GM19395 (cell line): ENCODE measurements at regions not wholly inside any gene's neighbourhood (a gene's known extent, or its start where the extent isn't known, plus 50 kb on each side); places are given as distances from the start of the nearest gene placed in this dataset.

ENCODE experiments used
- ATAC-seq: cut with Tn5 transposase; IDR thresholded peaks from one replicate; pipeline ENCODE4 v1.9.1; 2021; ENCODE audit warnings: mild to moderate bottlenecking, moderate library complexity; ENCODE audit not compliant: unreplicated experiment

DNA sequence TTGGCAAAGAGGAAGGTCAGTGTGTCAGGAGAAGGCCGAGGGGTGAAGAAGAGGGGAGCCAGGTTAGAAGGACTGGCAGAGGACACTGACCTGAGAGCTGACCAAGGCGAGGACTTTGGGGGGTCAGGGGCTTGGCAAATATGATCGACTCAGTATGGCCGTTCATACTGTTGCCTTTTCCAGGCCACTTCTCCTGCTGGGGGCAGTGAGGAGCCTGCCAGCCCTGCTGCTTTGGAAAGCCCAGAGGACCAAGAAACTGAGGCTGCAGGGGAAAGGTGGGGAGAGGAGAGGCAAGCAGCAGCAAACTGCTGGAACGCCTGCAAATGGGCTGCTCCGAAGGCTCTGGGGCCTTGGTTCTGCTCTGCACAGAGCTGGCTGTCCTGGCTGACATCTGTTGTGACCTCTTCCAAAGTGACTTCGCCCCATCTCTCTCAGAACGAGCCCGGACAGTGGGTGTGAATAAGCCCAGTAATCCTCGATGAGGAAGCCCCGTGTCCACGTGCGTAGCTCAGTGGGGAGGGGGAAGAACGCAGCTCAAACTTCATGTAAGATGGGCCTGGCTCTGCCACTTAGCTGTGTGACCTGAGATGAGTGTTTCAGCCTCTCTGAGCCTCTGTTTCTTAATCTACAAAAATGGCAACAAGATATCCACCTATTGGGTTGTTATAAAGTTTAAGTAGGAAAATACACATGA lies 111.3 kb downstream of the SALL1 start:
- no peak for ATAC-seq

DNA sequence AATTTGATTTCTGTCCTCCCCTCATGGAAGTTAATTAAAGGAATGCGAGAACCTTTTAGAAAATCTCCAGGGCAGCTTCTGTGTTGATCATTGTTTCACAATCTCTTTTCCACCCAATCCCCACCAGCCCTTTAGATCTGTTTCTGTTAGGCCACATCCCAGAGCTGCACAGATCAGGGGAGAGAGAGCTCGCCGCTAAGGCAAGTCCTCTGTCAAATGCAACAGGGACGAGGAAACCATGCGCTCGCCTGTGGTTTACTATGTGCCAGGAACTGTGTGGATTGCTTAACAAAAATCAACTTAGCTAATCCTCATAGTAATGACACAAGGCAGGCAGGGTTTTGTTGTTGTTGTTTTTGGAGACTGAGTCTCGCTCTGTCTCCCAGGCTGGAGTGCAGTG lies 115.4 kb downstream of the SALL1 start:
- ATAC-seq, result no peak

DNA sequence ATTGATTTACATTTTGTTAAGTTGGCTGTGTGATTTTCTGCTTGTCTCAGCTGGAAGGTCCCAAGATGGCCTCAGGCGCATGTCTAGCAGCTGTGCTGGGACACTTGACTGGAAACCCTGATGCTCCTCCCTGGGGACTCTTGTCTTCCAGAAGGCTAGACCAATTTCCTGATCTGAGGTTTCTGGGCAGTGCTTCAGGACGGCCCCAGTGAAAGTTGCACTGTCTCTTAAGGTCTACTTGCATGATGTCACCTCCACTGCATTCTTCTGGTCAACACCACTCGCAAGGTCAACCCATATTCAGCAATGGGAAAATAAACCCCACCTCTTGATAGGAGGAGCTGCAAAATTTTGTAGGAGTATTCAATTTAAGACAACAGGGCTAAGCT lies 116.0 kb downstream of the SALL1 start:
- ATAC-seq, result no peak

DNA sequence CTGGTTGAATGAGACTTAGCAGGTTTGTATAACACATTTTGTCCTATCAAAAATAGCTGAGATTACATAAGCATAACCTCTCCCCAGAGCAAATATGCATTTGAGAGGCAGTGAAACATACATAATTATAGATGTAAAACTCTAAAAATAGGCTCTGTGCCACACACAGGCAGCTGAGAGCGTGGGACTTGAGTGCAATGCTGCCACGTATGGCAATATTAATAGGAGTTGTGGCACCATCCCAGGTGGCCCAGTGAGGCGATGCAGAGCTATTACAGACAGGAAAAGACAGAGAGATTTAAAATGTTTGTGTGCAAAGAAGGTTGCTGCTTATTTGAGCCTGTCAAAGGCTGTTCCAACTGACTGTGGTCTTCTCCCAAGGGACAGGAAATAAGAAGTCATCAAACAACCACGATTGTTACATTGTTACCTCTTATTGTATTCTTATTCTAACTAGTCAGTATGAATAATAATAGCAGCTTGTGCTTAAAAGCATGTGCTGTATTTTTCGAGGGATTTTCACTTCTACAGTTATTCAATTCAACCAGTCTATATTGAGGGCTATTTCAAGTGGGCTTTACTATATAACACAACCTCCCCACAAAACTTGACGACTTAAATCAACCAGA lies 116.5 kb downstream of the SALL1 start:
- no peak for ATAC-seq

DNA sequence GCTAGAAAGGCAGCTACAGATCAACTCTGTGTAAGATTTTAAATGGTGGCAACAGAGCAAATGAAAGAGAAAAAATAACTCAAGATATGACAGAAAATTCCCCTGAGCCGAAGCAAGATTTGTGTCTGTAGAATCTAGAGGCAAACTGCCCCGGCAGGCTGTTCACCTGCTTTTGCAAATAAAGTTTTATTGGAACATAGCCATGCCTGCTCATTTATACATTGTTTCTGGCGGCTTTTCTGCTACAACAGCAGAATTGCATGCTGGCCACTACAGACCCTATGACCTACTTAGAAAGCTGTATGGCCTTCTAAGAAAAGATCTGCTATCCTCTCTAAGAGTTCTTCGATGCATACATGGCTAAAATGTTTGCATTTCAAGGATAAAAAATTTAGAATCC lies 119.5 kb downstream of the SALL1 start:
- ATAC-seq, result no peak

DNA sequence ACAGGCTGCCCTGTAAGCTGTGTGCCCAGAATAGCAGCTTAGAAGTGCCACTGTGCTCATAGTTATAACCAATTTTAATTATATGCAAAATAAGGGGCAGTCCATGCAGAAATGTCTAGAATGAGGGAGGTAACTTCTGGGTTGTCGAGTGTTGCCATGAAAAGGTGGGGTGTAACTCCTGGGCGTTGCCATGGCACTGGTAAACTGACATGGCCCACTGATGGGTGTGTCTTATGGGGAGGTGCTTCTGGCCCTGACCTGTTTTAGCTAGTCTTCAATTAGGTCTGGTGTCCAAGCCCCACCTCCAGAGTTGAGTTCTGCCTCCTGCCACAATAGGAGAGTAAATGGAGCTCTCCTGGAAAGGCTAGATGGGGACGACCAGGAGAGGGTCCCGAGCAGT lies 120.6 kb downstream of the SALL1 start:
- ATAC-seq, result no peak

DNA sequence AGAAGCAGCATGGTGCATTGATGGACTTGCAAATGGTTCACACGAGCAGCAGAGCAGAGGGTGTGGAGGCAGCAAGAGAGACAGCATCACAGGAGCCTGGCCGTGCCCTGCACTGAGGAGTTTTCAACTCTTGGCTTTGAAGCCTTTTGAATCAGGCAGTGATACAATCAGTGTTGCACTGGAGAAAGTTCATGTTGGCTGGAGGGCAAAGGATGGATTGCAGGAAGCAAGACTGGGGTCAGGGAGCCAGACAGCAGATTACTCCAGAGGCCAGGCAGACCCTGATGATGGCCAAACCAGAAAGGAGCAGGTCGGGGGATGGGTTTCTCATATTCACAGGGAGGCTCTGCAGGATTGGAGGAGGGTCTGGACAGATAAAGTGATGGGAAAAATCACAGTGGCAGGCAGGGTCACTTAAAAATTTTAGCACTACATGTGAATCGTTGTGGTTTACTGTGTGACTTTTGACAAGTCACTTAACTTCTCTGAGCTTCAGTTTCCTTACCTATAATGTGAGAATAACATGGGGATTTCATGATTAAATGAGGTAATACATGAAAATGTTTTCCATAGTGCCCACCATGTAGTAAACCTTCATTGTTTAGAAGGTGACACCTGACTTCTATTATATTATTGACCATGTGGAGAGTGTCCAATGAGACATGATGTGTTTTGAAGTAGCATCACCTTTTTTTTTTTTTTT lies 125.3 kb downstream of the SALL1 start:
- no peak for ATAC-seq

DNA sequence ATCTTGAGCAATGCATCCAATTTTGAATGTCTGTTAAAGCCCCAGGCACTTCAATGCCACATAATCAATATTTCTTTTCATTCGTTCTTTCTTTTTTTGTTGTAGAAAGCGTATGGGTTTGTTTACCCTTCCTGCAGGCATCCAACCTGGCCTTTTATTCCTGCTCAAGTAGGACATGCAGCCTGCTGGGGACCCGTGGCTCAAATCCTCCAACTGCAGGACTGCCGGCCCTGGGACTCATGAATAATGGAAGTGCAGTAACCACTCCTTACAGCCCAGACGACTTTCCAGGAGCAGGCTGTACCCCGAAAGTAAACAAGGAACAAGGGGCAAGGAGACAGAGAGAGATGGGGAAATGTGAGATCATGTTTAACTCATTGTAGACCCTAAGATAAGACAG lies 126.4 kb downstream of the SALL1 start:
- ATAC-seq, result no peak

DNA sequence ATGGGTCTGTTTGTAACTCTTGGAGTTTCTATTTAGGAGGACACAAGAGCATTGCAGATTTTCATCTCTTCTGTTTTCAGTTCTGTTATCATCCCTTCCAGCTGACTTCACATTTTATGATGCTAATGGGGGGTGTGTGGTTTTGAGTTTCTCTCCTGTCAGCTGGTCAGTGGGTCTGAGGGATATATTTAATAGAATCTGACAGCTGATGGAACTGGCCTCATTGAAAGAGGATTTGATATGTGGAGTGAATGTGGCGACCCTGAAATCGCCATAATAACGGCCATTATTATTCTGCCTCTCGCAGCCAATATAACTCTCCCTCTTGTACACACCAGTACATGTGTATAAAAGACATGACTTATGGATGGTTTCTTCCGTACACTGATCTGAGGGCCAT lies 128.1 kb downstream of the SALL1 start:
- ATAC-seq, result no peak

DNA sequence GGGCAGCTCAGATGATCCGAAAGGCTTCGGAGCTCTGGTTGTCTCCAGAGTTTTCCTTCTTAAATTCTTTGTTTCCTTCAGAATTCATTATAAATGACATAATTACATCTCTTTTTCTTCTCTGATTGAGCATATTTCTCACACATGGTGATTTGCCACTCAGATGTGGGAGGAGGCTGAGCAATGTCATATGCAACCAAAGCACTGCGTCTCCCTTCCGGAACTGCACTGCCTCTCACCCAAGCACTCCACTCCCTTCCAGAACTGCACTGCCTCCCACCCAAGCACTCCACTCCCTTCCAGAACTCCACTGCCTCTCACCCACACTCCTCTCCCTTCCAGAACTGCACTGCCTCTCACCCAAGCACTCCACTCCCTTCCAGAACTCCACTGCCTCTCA lies 131.5 kb downstream of the SALL1 start:
- ATAC-seq, result no peak

DNA sequence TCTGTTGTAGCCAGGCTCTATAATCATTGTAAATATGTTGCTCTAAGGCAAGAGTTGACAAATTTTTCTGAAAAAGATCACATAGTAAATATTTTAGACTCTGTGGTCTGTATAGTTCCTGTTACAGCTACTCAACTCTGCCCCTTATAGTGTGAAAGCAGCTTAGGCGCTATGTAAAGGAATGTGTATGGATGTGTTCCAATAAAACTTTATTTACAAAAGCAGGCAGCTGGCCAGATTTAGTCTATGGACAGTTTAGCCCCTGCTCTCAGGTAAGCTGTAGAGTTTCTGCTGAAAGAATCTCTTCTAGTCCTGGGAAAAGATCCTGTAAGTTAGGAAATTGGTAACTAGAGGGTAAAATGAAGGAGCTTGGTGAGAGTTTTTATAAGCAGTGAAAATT lies 133.1 kb downstream of the SALL1 start:
- ATAC-seq, result no peak

DNA sequence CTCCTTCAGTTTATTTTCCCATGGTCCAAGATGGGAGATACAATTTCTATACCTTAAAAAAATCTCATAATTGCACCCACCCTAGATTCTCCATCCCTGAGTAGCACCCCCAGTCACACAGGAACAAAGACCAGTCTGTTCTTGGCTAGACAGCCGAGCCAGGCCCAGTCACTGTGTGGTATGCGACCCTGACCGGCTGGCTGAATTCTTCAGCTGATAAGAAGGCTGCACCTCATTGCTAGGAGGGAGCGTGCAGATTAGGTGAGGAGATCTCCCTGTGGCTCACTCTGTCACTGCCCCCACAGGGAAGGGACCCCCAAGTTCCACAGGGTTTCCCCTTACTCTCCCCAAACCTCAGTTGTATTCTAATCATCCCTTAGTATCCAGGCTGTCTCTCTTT lies 138.7 kb downstream of the SALL1 start:
- ATAC-seq, result no peak

DNA sequence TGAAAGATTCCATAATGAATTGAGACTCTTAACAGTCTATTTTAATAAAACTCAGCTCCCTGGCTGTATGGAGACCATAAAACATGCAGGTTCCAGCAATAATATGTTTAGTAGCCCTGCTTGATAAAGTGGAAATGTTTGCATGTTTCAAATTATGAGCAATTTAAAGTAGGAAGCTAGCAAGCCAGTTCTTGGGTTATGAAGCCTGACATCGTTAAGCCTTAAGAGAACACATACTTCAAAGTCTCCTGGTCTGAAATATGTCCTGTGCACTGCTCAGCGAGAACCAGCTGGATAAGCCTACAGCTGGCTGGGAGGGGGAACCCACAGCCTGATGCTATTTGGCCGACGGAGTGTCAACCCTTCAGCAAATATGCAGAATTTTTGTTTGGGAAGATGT lies 140.3 kb downstream of the SALL1 start:
- ATAC-seq, result no peak

DNA sequence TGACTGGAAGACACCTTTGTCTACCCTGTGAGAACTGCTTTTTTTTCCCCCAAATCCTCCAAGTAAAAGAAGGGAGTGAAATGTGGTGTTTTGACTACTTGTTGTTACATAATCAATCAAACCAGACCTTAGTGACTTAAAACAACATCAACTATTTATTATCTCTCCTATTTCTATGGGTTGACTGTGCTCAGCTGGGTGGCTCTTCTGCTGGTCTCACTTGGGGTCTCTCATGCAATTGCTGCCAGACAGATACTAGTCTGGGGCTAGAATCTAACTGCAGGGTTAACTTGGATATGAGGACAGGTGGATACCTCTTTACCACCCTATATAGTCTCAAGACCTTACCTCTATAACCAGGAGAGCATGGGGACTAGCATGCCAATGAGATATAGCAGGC lies 141.3 kb downstream of the SALL1 start:
- ATAC-seq, result no peak

DNA sequence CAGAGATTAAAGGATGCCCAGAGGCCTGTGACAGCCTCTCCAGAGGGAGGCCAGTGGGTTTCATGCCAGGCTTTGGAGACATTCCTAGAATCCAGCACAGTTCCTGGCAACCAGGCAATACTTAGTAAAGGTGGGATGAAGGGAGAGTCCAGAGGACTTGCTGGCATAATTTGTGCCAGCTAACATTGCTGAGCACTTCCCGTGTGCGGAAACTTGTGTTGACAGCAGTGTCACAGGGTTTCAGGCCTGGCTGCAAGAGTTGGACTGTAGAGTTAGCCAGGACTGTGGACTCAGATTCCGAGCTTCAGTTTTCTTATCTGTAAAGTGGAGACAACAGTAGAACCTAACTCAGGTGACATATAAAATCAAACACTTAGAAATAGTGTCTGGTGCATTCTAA lies 141.7 kb downstream of the SALL1 start:
- ATAC-seq, result no peak

DNA sequence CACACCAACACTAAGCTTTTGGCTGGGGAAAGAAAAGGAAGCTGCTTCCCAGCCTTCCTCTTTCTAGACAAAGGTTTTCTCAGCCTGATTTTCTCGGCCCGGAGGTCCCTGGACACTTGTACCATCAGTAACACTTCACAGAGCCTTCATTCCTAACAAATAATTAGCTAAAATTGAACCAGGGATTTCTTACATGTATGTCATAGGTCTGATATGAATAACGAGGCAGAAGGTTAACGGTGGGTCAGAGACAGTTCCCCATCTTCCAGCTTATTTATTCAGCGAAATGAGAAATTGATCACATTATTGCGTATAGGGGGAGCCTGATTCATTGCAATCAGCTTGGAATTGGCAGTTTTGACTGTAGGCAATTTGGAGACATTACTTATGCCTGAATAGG lies 142.5 kb downstream of the SALL1 start:
- no peak for ATAC-seq

DNA sequence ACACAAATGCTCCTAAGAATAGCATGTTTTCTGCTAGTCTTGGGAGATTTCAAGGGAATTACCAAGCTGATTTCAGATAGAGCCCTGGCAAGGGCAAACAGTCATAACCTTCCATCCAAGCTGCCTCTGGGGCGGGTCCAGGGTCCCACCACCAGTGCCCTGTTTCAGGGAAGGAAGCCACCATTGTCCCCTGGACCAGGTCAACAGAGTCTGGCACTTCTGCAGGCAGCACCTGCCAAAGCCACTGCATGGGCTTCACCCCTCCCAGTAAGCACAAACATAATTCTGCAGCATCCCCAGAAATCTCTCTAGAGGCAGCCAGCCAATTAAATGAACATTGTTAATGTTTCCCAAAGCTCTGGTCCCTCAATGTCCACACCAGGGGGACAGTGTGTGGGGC lies 143.0 kb downstream of the SALL1 start:
- no peak for ATAC-seq

DNA sequence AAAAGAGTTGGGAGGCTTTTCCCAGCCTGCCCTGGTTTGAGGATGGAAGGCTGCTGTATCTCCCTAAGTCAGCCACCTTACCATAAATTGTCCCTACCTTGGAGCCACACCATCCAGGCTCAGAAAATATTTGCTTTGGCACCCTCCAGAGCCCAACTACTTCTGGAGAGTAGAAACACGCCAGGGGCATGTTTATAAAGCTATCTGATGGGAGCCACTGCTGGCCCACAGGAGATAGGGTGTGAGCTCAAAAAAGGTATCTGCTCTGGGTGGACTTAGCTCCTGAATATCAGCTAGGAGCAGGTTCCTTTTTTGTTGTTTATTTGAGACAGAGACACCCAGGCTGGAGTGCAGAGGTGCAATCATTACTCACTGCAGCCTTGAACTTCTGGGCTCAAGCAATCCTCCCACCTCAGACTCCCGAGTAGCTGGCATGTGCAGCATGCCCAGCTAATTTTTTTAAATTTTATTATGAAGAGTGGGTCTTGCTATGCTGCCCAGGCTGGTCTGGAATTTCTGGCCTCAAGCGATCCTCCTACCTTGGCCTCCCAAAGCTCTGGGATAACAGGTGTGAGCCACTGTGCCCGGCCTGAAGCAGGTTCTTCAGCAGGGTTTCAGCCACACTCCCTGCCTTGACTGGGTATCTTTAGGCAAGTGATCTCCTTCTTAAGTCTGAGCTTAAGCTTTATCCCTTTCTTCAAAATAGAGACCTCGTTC lies 147.1 kb downstream of the SALL1 start:
- no peak for ATAC-seq

DNA sequence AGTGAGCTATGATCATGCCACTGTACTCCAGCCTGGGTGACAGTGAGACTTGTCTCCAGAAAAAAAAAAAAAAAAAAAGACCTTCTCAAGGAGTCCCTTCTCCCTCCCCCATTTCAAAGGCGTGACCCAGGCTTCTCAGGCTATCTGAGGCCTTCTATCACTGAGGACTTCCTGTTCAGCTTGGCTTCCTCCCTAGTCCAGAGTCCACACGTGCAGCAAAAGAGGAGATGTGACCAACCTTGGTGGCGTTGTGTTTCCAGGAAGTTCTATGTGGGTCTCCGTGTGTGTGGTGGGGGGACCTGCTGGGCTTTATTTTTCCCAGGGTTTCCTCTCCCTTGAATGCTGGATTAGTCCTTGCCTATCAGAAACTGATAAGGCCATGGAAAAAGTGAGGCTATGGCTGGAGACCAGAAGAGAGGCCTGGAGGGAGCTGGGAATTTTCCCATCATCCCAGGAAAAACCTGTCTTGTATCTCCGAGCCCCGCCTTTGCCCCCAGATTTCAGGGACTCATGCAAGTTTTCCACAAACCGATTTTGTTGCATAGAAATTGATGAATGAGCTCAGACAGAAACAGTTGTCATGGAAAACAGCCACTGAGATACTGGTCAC lies 148.1 kb downstream of the SALL1 start:
- no peak for ATAC-seq

DNA sequence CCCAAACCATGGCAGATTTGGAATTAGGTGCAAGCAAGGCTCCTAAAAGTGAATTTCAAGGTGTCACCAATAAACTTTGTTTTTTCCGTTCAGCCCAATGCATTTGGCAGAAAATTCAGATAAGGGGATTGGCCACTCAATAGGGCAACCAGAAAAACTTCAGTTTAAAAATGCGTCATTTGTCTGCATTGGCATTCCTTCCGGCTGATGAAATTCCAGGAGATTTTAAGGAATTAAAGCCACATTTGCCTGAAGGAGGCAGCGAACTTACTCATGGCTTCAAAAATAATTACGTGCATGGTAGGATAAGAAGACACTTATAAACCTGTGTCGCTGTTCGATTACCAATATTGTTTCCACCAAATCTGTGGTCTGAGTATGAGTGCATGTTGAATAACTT lies 151.9 kb downstream of the SALL1 start:
- no peak for ATAC-seq

DNA sequence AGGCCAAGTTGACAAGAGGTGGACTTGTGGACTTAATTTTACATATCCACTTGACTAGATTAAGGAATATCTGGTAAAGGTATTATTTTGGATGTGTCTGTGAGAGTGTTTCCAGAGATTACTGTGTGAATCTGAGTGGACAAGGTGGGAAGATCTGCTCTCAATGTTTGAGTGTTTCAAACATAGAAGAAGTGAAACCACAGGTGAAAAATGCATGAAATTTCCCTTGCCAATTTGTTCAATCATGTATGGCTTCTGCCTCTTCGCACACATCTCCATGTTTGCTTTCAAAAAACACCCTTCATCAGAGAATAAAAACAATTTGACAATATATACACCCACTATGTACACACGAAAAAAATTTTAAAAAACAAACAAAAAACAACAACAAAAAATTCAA lies 152.7 kb downstream of the SALL1 start:
- no peak for ATAC-seq
